Activated CD4-positive, alpha-beta memory T cell treated with anti-CD3 and anti-CD28 coated beads, Interleukin-2, amount 10 ng/mL, durations not matched to agents 7 days and 5 days (primary cell): ENCODE measurements at regions not wholly inside any gene's neighbourhood (a gene's known extent, or its start where the extent isn't known, plus 50 kb on each side); places are given as distances from the start of the nearest gene placed in this dataset.

ENCODE experiments used
- CTCF ChIA-PET: fragments of 350-600 bp; sonication (Branson Sonifier 250); formaldehyde crosslinking; loops from one replicate; lab custom pipeline; 2021; ENCODE audit warnings: antibody characterized with exemption, inconsistent platforms; lab: Charles Lee
- POLR2A ChIA-PET: fragments of 350-600 bp; sonication (Branson Sonifier 250); formaldehyde crosslinking; loops from one replicate; lab custom pipeline; 2021; ENCODE audit warnings: antibody characterized with exemption; lab: Charles Lee
- DNase-seq: peaks from one replicate; pipeline ENCODE4 v3.0.0-alpha.2; 2020
- H3K27ac Mint-ChIP-seq: one replicate; pipeline ENCODE4 v1.8.0; 2021; ENCODE audit warnings: mild to moderate bottlenecking, mixed read lengths
- H3K27me3 Mint-ChIP-seq: one replicate; pipeline ENCODE4 v1.8.0; 2021; ENCODE audit warnings: mixed read lengths
- H3K36me3 Mint-ChIP-seq: one replicate; pipeline ENCODE4 v1.8.0; 2021; ENCODE audit warnings: low read depth, mixed read lengths
- H3K4me1 Mint-ChIP-seq: one replicate; pipeline ENCODE4 v1.8.0; 2021; ENCODE audit warnings: mixed read lengths
- H3K4me3 Mint-ChIP-seq: one replicate; pipeline ENCODE4 v1.8.0; 2021; ENCODE audit warnings: mild to moderate bottlenecking, mixed read lengths
- H3K9me3 Mint-ChIP-seq: one replicate; pipeline ENCODE4 v1.8.0; 2021; ENCODE audit warnings: mixed read lengths

DNA sequence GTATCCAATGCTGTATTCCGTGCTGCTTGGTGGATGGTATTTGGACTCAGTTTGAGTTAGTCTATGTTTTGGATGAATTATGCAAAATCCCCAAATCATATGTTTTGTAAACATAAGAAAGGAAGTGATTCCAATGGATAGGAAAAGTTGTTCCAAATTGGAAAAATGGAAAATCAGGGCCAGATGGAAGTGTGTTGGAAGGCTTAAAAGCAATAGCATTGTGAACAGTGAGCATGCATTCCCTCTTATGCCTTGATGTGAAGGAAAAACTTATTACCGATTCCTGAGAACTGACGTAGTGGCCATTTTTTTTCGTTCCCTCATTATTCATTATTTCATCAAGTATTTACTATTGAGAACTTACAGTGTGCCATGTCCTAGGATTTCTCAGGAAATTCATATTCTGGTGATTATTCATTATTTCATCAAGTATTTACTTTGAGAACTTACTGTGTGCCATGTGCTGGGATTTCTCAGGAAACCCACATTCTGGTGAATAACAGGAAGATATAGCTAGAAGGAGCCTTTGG is 144.1 kb upstream of the TPRG1 start:
- Mint-ChIP-seq H3K9me3 (peaks cover 12% of the 10 kb centered on the region), H3K27ac (no peak overlapping the region), H3K4me1 (no peaks in the 10 kb centered on the region), H3K27me3 (peaks cover 8% of the 10 kb centered on the region), H3K4me3 (no peak overlapping the region), H3K36me3 (peaks cover 10% of the 10 kb centered on the region)
- ChIA-PET POLR2A (no interaction called here), CTCF (no interaction called here)
- no peak for DNase-seq

DNA sequence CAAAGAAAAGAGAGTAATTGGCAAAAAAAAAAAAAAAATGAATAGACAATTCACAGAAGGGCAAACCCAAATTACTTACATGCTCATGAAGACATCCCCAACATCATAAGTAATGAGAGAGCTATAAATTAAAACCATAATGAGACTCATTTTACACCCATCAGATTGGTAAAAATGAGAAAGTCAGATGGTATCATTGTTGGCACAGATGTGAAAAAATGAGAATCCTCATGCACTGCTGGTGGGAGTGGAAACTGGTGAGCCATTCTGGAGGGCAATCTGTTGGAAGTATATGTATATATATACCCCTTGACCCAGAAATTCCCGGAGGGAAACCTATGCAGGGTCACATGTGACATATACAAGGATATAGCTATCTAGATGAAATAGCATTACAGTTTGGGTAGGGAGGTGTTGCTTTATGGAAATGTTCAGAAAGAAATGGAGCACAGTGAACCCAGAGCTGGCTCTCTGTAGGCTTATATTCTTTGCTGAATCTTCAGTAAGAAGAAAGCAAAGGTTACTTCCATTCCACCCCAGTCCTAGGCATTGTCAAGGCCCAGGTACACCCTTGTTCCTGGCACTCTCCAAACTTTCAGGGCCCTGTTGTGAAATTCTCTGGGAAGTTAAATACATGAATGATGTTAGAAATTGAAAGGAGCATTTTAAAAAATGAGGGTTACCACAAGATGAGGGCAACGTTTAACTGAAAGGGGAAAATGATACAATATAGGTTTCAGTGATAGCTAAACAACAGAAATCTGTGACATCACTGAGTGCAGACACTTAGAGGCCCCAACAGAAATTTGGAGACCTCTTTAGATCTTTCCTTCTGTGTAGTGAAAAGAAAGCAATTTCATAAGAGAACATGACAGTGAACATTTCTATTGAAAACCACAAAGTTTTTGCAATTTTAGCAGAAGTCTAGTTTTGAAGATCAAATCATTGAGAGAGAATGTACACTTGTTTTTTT is 132.7 kb upstream of the TPRG1 start:
- Mint-ChIP-seq H3K36me3 (no peaks in the 10 kb centered on the region), H3K9me3 (no peaks in the 10 kb centered on the region), H3K27me3 (no peaks in the 10 kb centered on the region), H3K4me3 (no peak overlapping the region), H3K27ac (peak overlapping the region; percentile 42), H3K4me1 (peaks cover 40% of the 10 kb centered on the region)
- DNase-seq, result no peak
- CTCF ChIA-PET, result interaction anchor here (0.7 to 4.2 kb wide), 10 partner anchors 10 to 1300 kb away, joined by 3 to 41 read pairs (median 5); no protein-coding TSS in a partner anchor
- POLR2A ChIA-PET, result interaction anchor here (0.7 to 4.2 kb wide), 7 partner anchors 11 to 1299 kb away, joined by 3 to 14 read pairs (median 4); no protein-coding TSS in a partner anchor

DNA sequence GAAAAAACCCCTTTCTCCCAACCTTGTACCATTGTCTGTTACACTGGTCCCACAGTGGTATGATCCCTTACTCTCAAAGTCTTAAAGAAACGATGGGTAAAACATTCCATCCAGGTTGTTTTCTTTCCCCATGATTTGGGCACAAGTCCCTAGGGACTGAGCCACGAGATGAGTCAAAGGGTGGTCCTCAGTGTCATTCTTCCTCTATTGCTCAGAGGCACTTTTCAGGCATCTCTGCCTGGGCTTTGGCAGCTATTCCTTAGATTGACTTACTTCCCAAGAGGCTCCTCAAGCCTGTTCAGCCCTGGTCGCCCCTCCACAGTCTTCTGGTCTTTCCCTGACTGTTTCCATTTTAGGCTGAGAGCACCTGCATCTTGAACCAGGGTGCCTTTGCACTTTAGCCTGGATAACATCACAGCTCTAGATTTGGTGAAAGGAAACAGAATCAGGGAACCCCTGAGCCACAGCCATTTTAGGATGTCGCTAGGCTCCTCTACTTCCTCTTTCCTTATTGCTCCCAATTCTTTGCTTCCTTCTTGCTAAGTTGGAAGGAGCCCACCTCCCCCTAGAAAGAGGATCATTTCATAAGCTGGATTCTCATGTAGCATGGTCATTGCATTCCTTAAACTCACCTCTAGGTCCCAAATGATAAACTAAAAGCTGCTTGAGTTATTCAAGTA is 131.0 kb upstream of the TPRG1 start:
- Mint-ChIP-seq H3K36me3 (no peaks in the 10 kb centered on the region), H3K9me3 (no peaks in the 10 kb centered on the region), H3K4me1 (peaks cover 42% of the 10 kb centered on the region), H3K27me3 (no peaks in the 10 kb centered on the region), H3K4me3 (no peak overlapping the region), H3K27ac (no peak overlapping the region)
- DNase-seq, result no peak
- ChIA-PET CTCF (interaction anchor here (1.0 to 4.2 kb wide), 25 partner anchors 8 to 1304 kb away, joined by 3 to 58 read pairs (median 5); no protein-coding TSS in a partner anchor), POLR2A (interaction anchor here (0.8 to 4.2 kb wide), 8 partner anchors 9 to 1301 kb away, joined by 3 to 17 read pairs (median 8); partner anchors contain the start of gene BCL6)

DNA sequence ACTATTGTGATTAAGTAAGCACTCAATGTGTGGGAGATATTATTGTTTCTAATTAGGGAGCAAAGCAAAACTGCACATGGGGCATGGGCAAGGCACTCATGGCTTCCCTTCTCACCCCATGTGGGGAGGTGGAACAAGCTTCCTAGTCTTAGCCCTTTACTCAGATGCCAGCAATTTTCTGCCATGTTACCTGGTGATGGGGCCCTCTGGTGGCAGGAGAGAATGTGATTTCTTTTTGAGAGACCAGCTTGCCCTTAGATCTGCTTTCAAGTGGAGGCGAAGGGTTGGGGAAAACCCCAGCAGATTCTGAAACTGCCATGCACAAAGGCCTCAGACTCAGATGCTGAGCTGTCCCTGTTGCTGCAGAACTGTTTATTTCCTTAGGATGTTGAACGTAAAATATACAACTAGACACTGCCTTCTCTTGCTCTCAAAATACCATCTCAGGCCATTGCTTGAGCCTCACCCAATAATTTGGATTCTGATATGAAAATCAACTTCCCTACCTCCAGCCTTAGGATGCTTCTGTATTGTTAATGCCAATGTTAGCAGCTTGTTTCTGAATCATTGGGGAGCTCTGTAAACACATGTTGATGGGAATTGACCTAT is 130.2 kb upstream of the TPRG1 start:
- Mint-ChIP-seq H3K27ac (peak overlapping the region; percentile 49), H3K9me3 (no peaks in the 10 kb centered on the region), H3K4me1 (peaks cover 46% of the 10 kb centered on the region), H3K4me3 (no peak overlapping the region), H3K27me3 (no peaks in the 10 kb centered on the region), H3K36me3 (no peaks in the 10 kb centered on the region)
- ChIA-PET CTCF (interaction anchor here (0.6 to 4.2 kb wide), 34 partner anchors 8 to 1305 kb away, joined by 3 to 58 read pairs (median 4); no protein-coding TSS in a partner anchor), POLR2A (interaction anchor here (0.8 to 4.2 kb wide), 8 partner anchors 8 to 1301 kb away, joined by 3 to 17 read pairs (median 8); partner anchors contain the start of gene BCL6)
- peak; percentile 78 for DNase-seq

DNA sequence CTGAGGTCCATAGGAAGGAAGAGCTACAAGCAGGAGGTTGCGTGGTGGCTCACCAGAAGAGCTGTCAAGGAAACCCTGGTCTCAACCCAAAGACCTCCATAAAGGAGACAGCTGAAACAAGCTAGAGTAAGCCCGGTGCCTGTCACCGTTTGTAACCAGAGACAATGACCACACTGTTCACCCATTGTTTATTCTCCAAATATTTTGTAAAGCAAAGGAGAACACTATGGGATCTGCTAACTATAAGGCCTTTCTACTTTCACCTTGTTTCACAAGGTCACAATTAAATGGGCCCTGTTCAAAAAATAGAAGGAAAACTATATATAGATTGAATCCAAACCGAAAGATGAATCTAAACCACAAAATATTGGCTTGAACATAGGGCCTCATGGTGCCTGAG is 128.9 kb upstream of the TPRG1 start:
- CTCF ChIA-PET, result interaction anchor here (1.3 to 2.7 kb wide), 5 partner anchors 8 to 1303 kb away, joined by 4 to 58 read pairs (median 10); no protein-coding TSS in a partner anchor
- no peaks in the 10 kb centered on the region for H3K27me3 Mint-ChIP-seq
- POLR2A ChIA-PET, result interaction anchor here (2.9 to 4.2 kb wide), 2 partner anchors 89 to 1299 kb away, joined by 8 to 14 read pairs; no protein-coding TSS in a partner anchor
- no peak for DNase-seq
- no peak overlapping the region for H3K27ac Mint-ChIP-seq
- H3K9me3 Mint-ChIP-seq, result no peaks in the 10 kb centered on the region
- H3K4me3 Mint-ChIP-seq, result no peak overlapping the region
- peaks cover 50% of the 10 kb centered on the region for H3K4me1 Mint-ChIP-seq
- H3K36me3 Mint-ChIP-seq, result peaks cover 6% of the 10 kb centered on the region

DNA sequence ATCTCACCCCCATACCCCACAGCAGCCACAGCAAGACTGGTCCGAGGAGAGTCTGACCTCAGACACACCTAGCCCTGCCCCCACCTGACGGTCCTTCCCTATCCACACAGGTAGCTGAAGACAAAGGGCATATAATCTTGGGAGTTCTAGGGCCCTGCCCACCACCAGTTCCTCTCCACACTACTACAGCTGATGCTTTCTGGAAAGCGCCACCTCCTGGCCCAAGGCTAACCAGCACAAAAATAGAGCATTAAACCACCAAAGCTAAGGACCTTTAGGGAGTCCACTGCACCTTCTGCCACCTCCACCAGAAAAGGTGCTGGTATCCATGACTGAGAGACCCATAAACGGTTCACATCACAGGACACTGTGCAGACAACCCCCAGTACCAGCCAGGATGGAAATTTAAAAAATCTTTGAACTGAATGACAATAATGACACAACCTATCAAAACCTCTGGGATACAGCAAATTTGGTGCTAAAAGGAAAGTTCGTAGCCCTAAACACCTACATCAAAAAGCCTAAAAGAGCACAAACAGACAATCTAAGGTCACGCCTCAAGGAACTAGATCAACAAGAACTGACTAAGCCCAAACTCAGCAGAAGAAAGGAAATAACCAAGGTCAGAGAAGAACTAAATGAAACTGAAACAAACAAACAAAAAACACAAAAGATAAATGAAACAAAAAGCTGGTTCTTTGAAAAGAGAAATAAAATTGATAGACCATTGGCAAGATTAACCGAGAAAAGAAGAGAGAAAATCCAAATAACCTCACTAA is 122.1 kb upstream of the TPRG1 start:
- H3K36me3 Mint-ChIP-seq, result peaks cover 45% of the 10 kb centered on the region
- ChIA-PET CTCF (interaction anchor here (0.7 to 3.2 kb wide), 10 partner anchors 8 to 1310 kb away, joined by 3 to 22 read pairs (median 3); no protein-coding TSS in a partner anchor), POLR2A (interaction anchor here (0.6 to 2.0 kb wide), 13 partner anchors 8 to 1848 kb away, joined by 3 to 16 read pairs (median 3); partner anchors contain the start of genes BCL6 and RTP4)
- H3K27me3 Mint-ChIP-seq, result no peaks in the 10 kb centered on the region
- H3K4me1 Mint-ChIP-seq, result peaks cover 50% of the 10 kb centered on the region
- H3K9me3 Mint-ChIP-seq, result peaks cover 20% of the 10 kb centered on the region
- peak; percentile 53 for DNase-seq
- peak overlapping the region; percentile 37 for H3K4me3 Mint-ChIP-seq
- peak overlapping the region; percentile 96 for H3K27ac Mint-ChIP-seq

DNA sequence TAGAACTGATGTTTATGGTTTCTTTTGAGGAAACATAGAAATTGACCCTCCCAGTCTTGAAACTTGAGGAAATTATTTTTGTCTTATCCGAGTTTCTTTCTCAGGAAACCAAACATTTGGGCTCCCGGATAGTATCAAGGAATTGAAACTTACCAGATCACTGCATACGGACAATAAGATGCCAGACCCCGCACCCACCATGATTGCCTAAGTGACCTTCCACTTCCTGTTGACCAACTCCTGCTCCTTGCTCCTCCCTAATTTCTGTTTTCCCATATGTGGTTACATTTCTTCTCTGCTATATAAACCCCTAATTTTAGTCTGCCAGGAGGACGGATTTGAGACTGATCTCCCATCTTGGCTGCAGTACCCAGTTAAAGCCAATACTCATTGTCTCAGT is 118.4 kb upstream of the TPRG1 start:
- Mint-ChIP-seq H3K4me3 (no peak overlapping the region), H3K27ac (no peak overlapping the region), H3K4me1 (peaks cover 39% of the 10 kb centered on the region), H3K36me3 (peaks cover 38% of the 10 kb centered on the region), H3K27me3 (no peaks in the 10 kb centered on the region), H3K9me3 (peaks cover 20% of the 10 kb centered on the region)
- ChIA-PET CTCF (interaction anchor here (2.0 kb wide), 1 partner anchor 12 kb away, joined by 8 read pairs; no protein-coding TSS in a partner anchor), POLR2A (no interaction called here)
- DNase-seq, result no peak

DNA sequence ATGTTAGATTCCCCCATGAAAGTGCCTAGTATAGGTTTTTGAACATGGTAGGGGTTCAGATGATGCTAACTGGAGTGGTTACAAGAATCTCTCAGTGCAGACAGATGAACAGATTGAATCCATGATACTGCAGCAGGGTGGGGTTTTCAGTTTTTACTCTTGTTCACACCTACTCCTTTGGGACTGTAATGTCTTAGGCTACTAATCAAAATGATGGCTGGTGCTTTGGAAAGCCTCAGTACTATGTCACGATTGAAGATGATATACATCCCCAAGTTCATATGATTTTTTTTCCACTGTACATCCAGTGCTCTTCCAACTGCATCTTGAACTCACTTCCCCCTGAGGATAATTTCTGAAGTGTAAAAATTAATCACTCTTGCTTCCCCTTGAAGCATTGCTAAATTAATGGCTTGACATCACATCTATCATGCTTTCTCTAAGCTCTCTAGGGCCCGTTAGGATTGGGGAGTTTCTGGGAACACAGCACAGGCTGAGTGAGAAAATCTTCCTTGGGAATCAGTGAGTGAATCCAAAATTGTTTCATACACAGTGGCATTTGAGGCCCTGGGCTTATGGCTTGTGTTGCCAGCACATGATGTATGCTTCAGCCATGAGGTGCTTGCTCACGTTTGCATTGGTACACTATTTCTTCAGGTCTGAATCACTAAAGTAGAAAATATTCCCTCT is 115.0 kb upstream of the TPRG1 start:
- Mint-ChIP-seq H3K27ac (no peak overlapping the region), H3K27me3 (peaks cover 6% of the 10 kb centered on the region), H3K4me1 (peaks cover 10% of the 10 kb centered on the region), H3K9me3 (peaks cover 20% of the 10 kb centered on the region), H3K4me3 (no peak overlapping the region), H3K36me3 (peaks cover 15% of the 10 kb centered on the region)
- DNase-seq, result no peak
- ChIA-PET POLR2A (no interaction called here), CTCF (no interaction called here)

DNA sequence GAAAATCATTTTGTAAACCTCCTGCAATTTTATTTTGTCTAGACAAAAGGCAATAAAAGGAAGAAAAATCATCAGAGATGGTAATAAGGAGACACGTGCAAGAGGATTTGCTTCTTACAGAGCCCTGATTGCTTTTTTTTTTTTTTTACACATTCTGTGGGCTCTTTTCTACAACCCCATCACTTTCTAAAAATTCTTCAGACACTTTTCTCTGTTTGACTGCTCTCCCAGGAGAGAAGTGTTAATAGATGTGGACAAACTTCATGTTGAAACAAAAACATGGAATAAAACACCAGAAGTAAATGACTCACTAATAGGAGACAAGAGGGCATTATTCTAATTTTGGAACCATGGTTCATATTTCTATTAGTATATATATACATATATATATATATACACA is 114.4 kb upstream of the TPRG1 start:
- DNase-seq, result no peak
- H3K27ac Mint-ChIP-seq, result no peak overlapping the region

DNA sequence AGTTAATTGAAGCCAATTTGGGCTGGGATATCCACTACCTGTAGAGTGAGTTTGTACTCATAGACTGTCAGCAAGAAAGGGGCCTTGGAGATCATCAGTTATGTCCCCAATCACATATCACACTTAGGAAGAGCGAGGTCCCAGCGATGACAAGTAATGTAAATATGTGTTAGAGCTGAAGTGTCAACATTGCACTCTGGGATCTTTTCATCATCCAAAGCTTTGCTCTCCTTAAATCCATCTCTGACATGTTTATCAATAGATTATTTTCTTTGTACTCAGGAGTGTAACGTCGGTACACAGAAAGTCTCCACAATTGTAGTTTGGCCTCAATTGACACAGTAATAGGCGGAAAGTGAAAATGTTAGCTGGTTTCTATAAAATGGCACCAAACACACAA is 113.7 kb upstream of the TPRG1 start:
- Mint-ChIP-seq H3K27ac (no peak overlapping the region), H3K9me3 (peaks cover 18% of the 10 kb centered on the region), H3K4me1 (peaks cover 10% of the 10 kb centered on the region), H3K4me3 (no peak overlapping the region), H3K27me3 (peaks cover 10% of the 10 kb centered on the region), H3K36me3 (peaks cover 8% of the 10 kb centered on the region)
- ChIA-PET CTCF (interaction anchor here (1.0 kb wide), 1 partner anchor 16 kb away, joined by 3 read pairs; no protein-coding TSS in a partner anchor), POLR2A (no interaction called here)
- no peak for DNase-seq

More for the DNA sequence above, 114.4 kb upstream of the TPRG1 start:
- H3K36me3 Mint-ChIP-seq, result peaks cover 9% of the 10 kb centered on the region
- H3K27me3 Mint-ChIP-seq, result peaks cover 10% of the 10 kb centered on the region
- H3K9me3 Mint-ChIP-seq, result peaks cover 19% of the 10 kb centered on the region
- H3K4me3 Mint-ChIP-seq, result no peak overlapping the region
- ChIA-PET CTCF (no interaction called here), POLR2A (no interaction called here)
- H3K4me1 Mint-ChIP-seq, result peaks cover 10% of the 10 kb centered on the region

DNA sequence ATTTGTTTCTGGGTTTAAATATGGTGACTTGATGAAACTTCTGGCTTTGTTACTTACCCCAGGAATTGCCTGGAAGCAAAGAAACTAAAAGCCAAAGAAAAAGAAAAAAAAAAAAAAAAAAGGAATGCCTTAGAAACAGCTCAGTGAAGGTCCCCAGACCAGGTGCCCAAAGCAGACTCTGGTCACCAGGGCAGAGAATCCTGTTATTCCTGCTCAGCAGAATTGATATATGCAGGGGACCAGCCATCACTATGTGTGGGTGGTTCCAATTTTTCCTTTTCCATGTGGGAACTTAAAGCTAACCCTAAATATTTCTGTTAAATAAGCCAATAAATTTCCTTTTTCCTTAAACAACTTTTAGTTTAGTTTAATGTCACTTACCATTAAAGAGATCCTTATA is 100.8 kb upstream of the TPRG1 start:
- Mint-ChIP-seq H3K4me3 (no peak overlapping the region), H3K4me1 (peaks cover 10% of the 10 kb centered on the region), H3K36me3 (no peaks in the 10 kb centered on the region), H3K27ac (no peak overlapping the region), H3K9me3 (peaks cover 4% of the 10 kb centered on the region), H3K27me3 (no peaks in the 10 kb centered on the region)
- CTCF ChIA-PET, result interaction anchor here (0.7 to 1.4 kb wide), 4 partner anchors 30 to 1333 kb away, joined by 3 to 8 read pairs (median 4); no protein-coding TSS in a partner anchor
- no peak for DNase-seq
- POLR2A ChIA-PET, result interaction anchor here (1.0 kb wide), 1 partner anchor 61 kb away, joined by 3 read pairs; no protein-coding TSS in a partner anchor
